KMS-11 (cell line): ENCODE measurements at regions not wholly inside any gene's neighbourhood (a gene's known extent, or its start where the extent isn't known, plus 50 kb on each side); places are given as distances from the start of the nearest gene placed in this dataset.

Experiments
- H2AFZ ChIP-seq: fragments of 200-600 bp; sonication (generic); 2 replicates; pipeline ENCODE4 v1.6.1; 2016; ENCODE audit warnings: antibody characterized with exemption, mixed run types, low read depth
- H3K27ac ChIP-seq: fragments of 200-600 bp; sonication (generic); 2 replicates; pipeline ENCODE4 v1.6.1; 2016; ENCODE audit warnings: mild to moderate bottlenecking, mixed run types
- H3K27me3 ChIP-seq: fragments of 200-600 bp; sonication (generic); 2 replicates; pipeline ENCODE4 v1.6.1; 2017; ENCODE audit warnings: mild to moderate bottlenecking, low read depth, mixed run types, moderate library complexity; ENCODE audit not compliant: insufficient read depth
- H3K36me3 ChIP-seq: fragments of 200-600 bp; sonication (generic); 2 replicates; pipeline ENCODE4 v1.6.1; 2017; ENCODE audit warnings: mild to moderate bottlenecking, mixed run types; ENCODE audit not compliant: insufficient read depth
- H3K4me1 ChIP-seq: fragments of 200-600 bp; sonication (generic); 2 replicates; pipeline ENCODE4 v1.6.1; 2016; ENCODE audit warnings: mild to moderate bottlenecking, low read depth, mixed run types; ENCODE audit not compliant: poor library complexity, severe bottlenecking
- H3K4me2 ChIP-seq: fragments of 200-600 bp; sonication (generic); 2 replicates; pipeline ENCODE4 v1.7.0; 2016; ENCODE audit warnings: mild to moderate bottlenecking, mixed run types
- H3K4me3 ChIP-seq: fragments of 200-600 bp; sonication (generic); IDR thresholded peaks from 2 replicates; pipeline ENCODE4 v1.6.1; 2017; ENCODE audit warnings: low read depth, low read length, mixed read lengths; ENCODE audit not compliant: insufficient read depth
- H3K79me2 ChIP-seq: fragments of 200-600 bp; sonication (generic); 2 replicates; pipeline ENCODE4 v1.6.1; 2016; ENCODE audit warnings: low read depth, mixed run types; ENCODE audit not compliant: insufficient read depth
- H3K9ac ChIP-seq: fragments of 200-600 bp; sonication (generic); 2 replicates; pipeline ENCODE4 v1.6.1; 2016; ENCODE audit warnings: mild to moderate bottlenecking, mixed run types
- H4K20me1 ChIP-seq: fragments of 200-600 bp; sonication (generic); 2 replicates; pipeline ENCODE4 v1.6.1; 2016; ENCODE audit warnings: mild to moderate bottlenecking, mixed run types; ENCODE audit not compliant: insufficient read depth
- TF ChIP-seq, protein P1 (sequence below): fragments of 200-600 bp; sonication (generic); conservative IDR thresholded peaks from 2 replicates; pipeline ENCODE4 v1.6.1; 2017; ENCODE audit warnings: low read depth, mild to moderate bottlenecking, antibody characterized with exemption, low read length, moderate library complexity, mixed read lengths

GRCh38 chrX:104330966-104331365, 76.2 kb upstream of the ESX1 start:
- H3K79me2 ChIP-seq: no peaks in the 10 kb centered on the region
- H4K20me1 ChIP-seq: no peaks in the 10 kb centered on the region
- no peak overlapping the region for H3K4me3 ChIP-seq
- no peak overlapping the region for H3K27ac ChIP-seq
- H3K9ac ChIP-seq: no peak overlapping the region
- no peak overlapping the region for H2AFZ ChIP-seq
- TF ChIP-seq, protein P1, sequence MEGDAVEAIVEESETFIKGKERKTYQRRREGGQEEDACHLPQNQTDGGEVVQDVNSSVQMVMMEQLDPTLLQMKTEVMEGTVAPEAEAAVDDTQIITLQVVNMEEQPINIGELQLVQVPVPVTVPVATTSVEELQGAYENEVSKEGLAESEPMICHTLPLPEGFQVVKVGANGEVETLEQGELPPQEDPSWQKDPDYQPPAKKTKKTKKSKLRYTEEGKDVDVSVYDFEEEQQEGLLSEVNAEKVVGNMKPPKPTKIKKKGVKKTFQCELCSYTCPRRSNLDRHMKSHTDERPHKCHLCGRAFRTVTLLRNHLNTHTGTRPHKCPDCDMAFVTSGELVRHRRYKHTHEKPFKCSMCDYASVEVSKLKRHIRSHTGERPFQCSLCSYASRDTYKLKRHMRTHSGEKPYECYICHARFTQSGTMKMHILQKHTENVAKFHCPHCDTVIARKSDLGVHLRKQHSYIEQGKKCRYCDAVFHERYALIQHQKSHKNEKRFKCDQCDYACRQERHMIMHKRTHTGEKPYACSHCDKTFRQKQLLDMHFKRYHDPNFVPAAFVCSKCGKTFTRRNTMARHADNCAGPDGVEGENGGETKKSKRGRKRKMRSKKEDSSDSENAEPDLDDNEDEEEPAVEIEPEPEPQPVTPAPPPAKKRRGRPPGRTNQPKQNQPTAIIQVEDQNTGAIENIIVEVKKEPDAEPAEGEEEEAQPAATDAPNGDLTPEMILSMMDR: no peak
- H3K4me2 ChIP-seq: no peak overlapping the region
- H3K4me1 ChIP-seq: no peaks in the 10 kb centered on the region
- H3K36me3 ChIP-seq: no peaks in the 10 kb centered on the region
- no peaks in the 10 kb centered on the region for H3K27me3 ChIP-seq

GRCh38 chrX:104329731-104330130, 75.0 kb upstream of the ESX1 start:
- Histone ChIP-seq H3K4me1 (no peaks in the 10 kb centered on the region), H3K27me3 (no peaks in the 10 kb centered on the region), H2AFZ (no peak overlapping the region), H3K4me3 (no peak overlapping the region), H4K20me1 (no peaks in the 10 kb centered on the region), H3K4me2 (no peak overlapping the region), H3K9ac (no peak overlapping the region), H3K27ac (no peak overlapping the region), H3K36me3 (no peaks in the 10 kb centered on the region), H3K79me2 (no peaks in the 10 kb centered on the region)
- TF ChIP-seq, protein P1: no peak

DNA sequence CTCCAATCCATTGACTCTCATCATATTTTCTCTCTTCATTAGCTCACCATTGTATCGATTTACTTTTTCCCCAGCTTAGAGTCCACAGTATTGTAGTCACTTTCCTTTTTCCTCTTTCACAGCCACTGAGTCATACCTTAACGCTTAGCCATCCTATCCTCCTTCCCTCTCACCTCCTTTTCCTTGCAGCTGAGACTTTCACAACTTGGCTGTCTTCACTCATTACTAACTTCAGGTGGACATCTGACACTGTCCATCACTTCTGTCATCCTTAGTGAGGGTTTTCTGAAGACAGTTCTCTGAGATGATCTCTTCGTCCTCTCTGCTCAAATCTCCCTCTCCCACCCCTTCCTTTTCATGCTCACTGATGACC, 70.5 kb upstream of the ESX1 start:
- H3K27me3 ChIP-seq: no peaks in the 10 kb centered on the region
- no peak overlapping the region for H3K27ac ChIP-seq
- no peaks in the 10 kb centered on the region for H3K79me2 ChIP-seq
- H3K4me3 ChIP-seq: no peak overlapping the region
- no peaks in the 10 kb centered on the region for H4K20me1 ChIP-seq
- H3K4me1 ChIP-seq: no peaks in the 10 kb centered on the region
- TF ChIP-seq, protein P1: no peak
- no peak overlapping the region for H3K9ac ChIP-seq
- no peak overlapping the region for H3K4me2 ChIP-seq
- no peak overlapping the region for H2AFZ ChIP-seq
- no peaks in the 10 kb centered on the region for H3K36me3 ChIP-seq

- no peaks in the 10 kb centered on the region for H3K27me3 ChIP-seq
- H2AFZ ChIP-seq: no peak overlapping the region
These were observed 69.9 kb upstream of the ESX1 start for GRCh38 chrX:104324461-104325212.

More at GRCh38 chrX:104324461-104325212, 69.9 kb upstream of the ESX1 start:
- Histone ChIP-seq H3K27ac (no peak overlapping the region), H3K9ac (no peak overlapping the region), H3K4me3 (no peak overlapping the region), H3K79me2 (no peaks in the 10 kb centered on the region), H4K20me1 (no peaks in the 10 kb centered on the region), H3K36me3 (no peaks in the 10 kb centered on the region), H3K4me2 (no peak overlapping the region), H3K4me1 (no peaks in the 10 kb centered on the region)
- TF ChIP-seq, protein P1: no peak
